SK-N-SH (cell line): ENCODE measurements at regions not wholly inside any gene's neighbourhood (a gene's known extent, or its start where the extent isn't known, plus 50 kb on each side); places are given as distances from the start of the nearest gene placed in this dataset.

Experiments used
- CTCF ChIA-PET: fragments of 300-600, 350-600 bp; formaldehyde crosslinking; extraction: SDS; loops from one replicate; lab custom pipeline; 2021; lab: Yijun Ruan, JAX
- POLR2A ChIA-PET: fragments of 350-600 bp; sonication (Branson Sonifier 250); formaldehyde crosslinking; extraction: SDS; loops from one replicate; lab custom pipeline; 2020; ENCODE audit warnings: antibody characterized with exemption, inconsistent platforms; lab: Yijun Ruan, JAX
- DNase-seq: peaks from one replicate; pipeline ENCODE4 v3.0.0; 2012
- H2AFZ ChIP-seq: fragments of 200-600 bp; sonication (generic); 2 replicates; pipeline ENCODE4 v1.8.1; 2016; ENCODE audit warnings: antibody characterized with exemption, mild to moderate bottlenecking, low read depth
- H3F3A ChIP-seq: fragments of 200-600 bp; sonication (generic); replicated peaks from 2 replicates; pipeline ENCODE3; 2016; ENCODE audit warnings: antibody characterized with exemption, mild to moderate bottlenecking; ENCODE audit not compliant: insufficient read depth
- H3K27ac ChIP-seq, 2 experiments: fragments of 200-500 bp in 1 of 2; fragments of 200-600 bp in 1 of 2; sonication (Bioruptor generic) in 1 of 2; sonication (generic), shearing (Covaris generic) in 1 of 2; 2 replicates each; pipeline versions ENCODE4 v1.5.1 to v1.6.1; 2014 to 2016; ENCODE audit warnings: low read depth in 2 of 2, inconsistent platforms in 1 of 2, low read length in 1 of 2, mild to moderate bottlenecking in 1 of 2, mixed read lengths in 1 of 2
- H3K27me3 ChIP-seq: fragments of 200-600 bp; sonication (generic), shearing (Covaris generic); 2 replicates; pipeline ENCODE4 v1.6.1; 2016; ENCODE audit warnings: mixed run types; ENCODE audit not compliant: insufficient read depth
- H3K36me3 ChIP-seq, 2 experiments: fragments of 200-500 bp in 1 of 2; fragments of 200-600 bp in 1 of 2; sonication (Bioruptor generic) in 1 of 2; sonication (generic) in 1 of 2; replicated peaks in 1 of 2; 2 replicates each; pipeline versions ENCODE3 to v1.5.1; 2014 to 2016; ENCODE audit warnings: low read length in 1 of 2, mild to moderate bottlenecking in 1 of 2; ENCODE audit not compliant: insufficient read depth in 2 of 2, control insufficient read depth in 1 of 2
- H3K4me1 ChIP-seq, 2 experiments: fragments of 200-500 bp in 1 of 2; fragments of 200-600 bp in 1 of 2; sonication (Bioruptor generic) in 1 of 2; sonication (generic), shearing (Covaris generic) in 1 of 2; 2 replicates each; pipeline versions ENCODE4 v1.5.1 to v1.6.1; 2014 to 2016; ENCODE audit warnings: low read depth in 1 of 2, low read length in 1 of 2, mixed run types in 1 of 2; ENCODE audit not compliant: insufficient read depth in 2 of 2, control insufficient read depth in 1 of 2
- H3K4me2 ChIP-seq: fragments of 200-600 bp; sonication (generic), shearing (Covaris generic); 2 replicates; pipeline ENCODE4 v1.6.1; 2017; ENCODE audit warnings: mixed run types
- H3K4me3 ChIP-seq, 2 experiments: fragments of 200-500 bp in 1 of 2; fragments of 200-600 bp in 1 of 2; sonication (Bioruptor generic) in 1 of 2; sonication (generic), shearing (Covaris generic) in 1 of 2; 2 replicates each; pipeline versions ENCODE4 v1.5.1 to v1.8.1; 2014 to 2016; ENCODE audit warnings: low read depth in 2 of 2, inconsistent platforms in 1 of 2, low read length in 1 of 2, mild to moderate bottlenecking in 1 of 2, mixed read lengths in 1 of 2, moderate library complexity in 1 of 2
- H3K79me2 ChIP-seq: fragments of 200-600 bp; sonication (generic); 2 replicates; pipeline ENCODE4 v1.8.1; 2017; ENCODE audit warnings: mild to moderate bottlenecking; ENCODE audit not compliant: insufficient read depth
- H3K9ac ChIP-seq: fragments of 200-600 bp; sonication (generic); 2 replicates; pipeline ENCODE4 v1.6.1; 2017; ENCODE audit warnings: mixed run types
- H3K9me2 ChIP-seq: fragments of 200-600 bp; sonication (generic); 2 replicates; pipeline ENCODE4 v1.6.1; 2017; ENCODE audit warnings: mixed run types
- H3K9me3 ChIP-seq: fragments of 200-600 bp; sonication (generic); 2 replicates; pipeline ENCODE4 v1.6.1; 2017; ENCODE audit warnings: mixed run types, mild to moderate bottlenecking, moderate library complexity
- H4K20me1 ChIP-seq: fragments of 200-600 bp; sonication (generic); 2 replicates; pipeline ENCODE4 v1.6.1; 2017; ENCODE audit warnings: mild to moderate bottlenecking, mixed run types; ENCODE audit not compliant: insufficient read depth
- CTCF ChIP-seq: fragments of 200-600 bp; sonication (generic); IDR thresholded peaks from 2 replicates; pipeline ENCODE4 v1.6.1; 2017; ENCODE audit warnings: antibody characterized with exemption, mild to moderate bottlenecking, moderate library complexity
- ELF1 ChIP-seq: IDR thresholded peaks from 2 replicates; pipeline ENCODE4 v1.4.0; 2012
- EP300 ChIP-seq, 2 experiments: IDR thresholded peaks; 2 replicates each; pipeline versions ENCODE4 v1.4.0 to v1.6.1; 2012; ENCODE audit warnings: borderline replicate concordance in 1 of 2, low read depth in 1 of 2, low read length in 1 of 2
- GATA2 ChIP-seq: sonication (generic); formaldehyde crosslinking; IDR thresholded peaks from 2 replicates; pipeline ENCODE4 v1.5.0; 2020; ENCODE audit warnings: mild to moderate bottlenecking, missing genetic modification reagents
- JUND ChIP-seq: IDR thresholded peaks from 2 replicates; pipeline ENCODE4 v1.4.0; 2012
- MAX ChIP-seq: IDR thresholded peaks from 2 replicates; pipeline ENCODE4 v1.4.0; 2012; ENCODE audit warnings: low read depth
- MEF2A ChIP-seq: IDR thresholded peaks from 2 replicates; pipeline ENCODE4 v1.4.0; 2012; ENCODE audit warnings: low read depth, borderline replicate concordance
- MXI1 ChIP-seq: IDR thresholded peaks from 2 replicates; pipeline ENCODE4 v1.6.1; 2012; ENCODE audit warnings: mild to moderate bottlenecking, low read depth, low read length, improper control_type of control experiment
- NFIC ChIP-seq: IDR thresholded peaks from 2 replicates; pipeline ENCODE4 v1.4.0; 2012; ENCODE audit warnings: borderline replicate concordance
- NRF1 ChIP-seq: IDR thresholded peaks from 2 replicates; pipeline ENCODE4 v1.6.1; 2012; ENCODE audit warnings: low read depth, mild to moderate bottlenecking, low read length
- RCOR1 ChIP-seq: fragments of 150-350 bp; IDR thresholded peaks from 2 replicates; pipeline ENCODE4 v1.6.1; 2017; ENCODE audit warnings: antibody characterized with exemption, low read length
- RFX5 ChIP-seq: IDR thresholded peaks from 2 replicates; pipeline ENCODE4 v1.6.1; 2012; ENCODE audit warnings: mild to moderate bottlenecking, improper control_type of control experiment, low read length
- RXRA ChIP-seq: IDR thresholded peaks from 2 replicates; pipeline ENCODE4 v1.4.0; 2012; ENCODE audit warnings: low read depth, mild to moderate bottlenecking, borderline replicate concordance
- SIN3A ChIP-seq: IDR thresholded peaks from 2 replicates; pipeline ENCODE4 v1.6.1; 2012; ENCODE audit warnings: low read depth, mild to moderate bottlenecking, low read length, moderate library complexity, borderline replicate concordance
- SMC3 ChIP-seq: IDR thresholded peaks from 2 replicates; pipeline ENCODE4 v1.6.1; 2012; ENCODE audit warnings: low read depth, low read length, improper control_type of control experiment
- TAF1 ChIP-seq: IDR thresholded peaks from 2 replicates; pipeline ENCODE4 v1.6.1; 2012; ENCODE audit warnings: low read depth, mild to moderate bottlenecking, low read length, moderate library complexity, borderline replicate concordance
- TCF12 ChIP-seq: IDR thresholded peaks from 2 replicates; pipeline ENCODE4 v1.4.0; 2012
- USF2 ChIP-seq: fragments of 150-350 bp; IDR thresholded peaks from 2 replicates; pipeline ENCODE4 v1.6.1; 2017; ENCODE audit warnings: antibody characterized with exemption, low read length, low read depth, borderline replicate concordance
- YY1 ChIP-seq: IDR thresholded peaks from 2 replicates; pipeline ENCODE4 v1.4.0; 2012; ENCODE audit warnings: low read depth, mild to moderate bottlenecking
- WGBS: methylation state at CpG from one replicate; pipeline ENCODE4 v1.1.6; 2017; ENCODE audit warnings: low lambda C conversion rate; 5-methylcytosine and 5-hydroxymethylcytosine counted together

GRCh38 chr1:88126467-88126866 lies 557.6 kb upstream of the PKN2 start:
- Histone ChIP-seq H3K79me2 (no peaks in the 10 kb centered on the region), H3K36me3 (no peaks in the 10 kb centered on the region), H3K9me2 (no peaks in the 10 kb centered on the region), H3K27ac (no peak overlapping the region), H3K27me3 (no peaks in the 10 kb centered on the region), H2AFZ (no peak overlapping the region), H3K4me3 (no peak overlapping the region), H3K9ac (no peak overlapping the region), H3K4me1 (no peaks in the 10 kb centered on the region), H4K20me1 (no peaks in the 10 kb centered on the region), H3F3A (peaks cover 3% of the 10 kb centered on the region), H3K4me2 (no peak overlapping the region), H3K9me3 (no peaks in the 10 kb centered on the region)
- DNase-seq, result no peak
- ChIA-PET POLR2A (no interaction called here), CTCF (no interaction called here)
- WGBS, result 52% methylated on average over 2 of the region's 2 CpGs
- TF ChIP-seq MXI1 (no peak), RCOR1 (no peak), EP300 (IDR thresholded peaks at IDR 0.05; ENCODE audit: borderline replicate concordance in 1 of 2, low read depth in 1 of 2, low read length in 1 of 2) (no peak), NRF1 (no peak), CTCF (no peak), SIN3A (no peak), MAX (no peak), GATA2 (no peak), JUND (no peak)

- Histone ChIP-seq H3K79me2 (no peaks in the 10 kb centered on the region), H3K27ac (no peak overlapping the region), H3K4me1 (no peaks in the 10 kb centered on the region), H2AFZ (no peak overlapping the region), H4K20me1 (no peaks in the 10 kb centered on the region), H3K9me2 (no peaks in the 10 kb centered on the region), H3K36me3 (no peaks in the 10 kb centered on the region), H3K9ac (no peak overlapping the region), H3K27me3 (no peaks in the 10 kb centered on the region), H3K4me2 (no peak overlapping the region), H3F3A (peaks cover 3% of the 10 kb centered on the region), H3K9me3 (no peaks in the 10 kb centered on the region), H3K4me3 (no peak overlapping the region)
- WGBS, result 41% methylated on average over 1 of the region's 1 CpG
- TF ChIP-seq NFIC (no peak), ELF1 (no peak), RFX5 (no peak), CTCF (no peak), RXRA (no peak), TAF1 (no peak), TCF12 (no peak), YY1 (no peak), USF2 (no peak), MEF2A (no peak), SMC3 (no peak)
- ChIA-PET POLR2A (no interaction called here), CTCF (no interaction called here)
- DNase-seq, result no peak
Measured at GRCh38 chr1:88133991-88134390, 550.1 kb upstream of the PKN2 start.
